C4-2B (cell line): ENCODE measurements at regions not wholly inside any gene's neighbourhood (a gene's known extent, or its start where the extent isn't known, plus 50 kb on each side); places are given as distances from the start of the nearest gene placed in this dataset.

Experiments
- CTCF ChIP-seq: fragments of 450-650 bp; conservative IDR thresholded peaks from 2 replicates; pipeline ENCODE4 v1.5.1; 2017; ENCODE audit warnings: mild to moderate bottlenecking
- ZFX ChIP-seq: fragments of 450-650 bp; IDR thresholded peaks from 2 replicates; pipeline ENCODE4 v1.6.1; 2017

- TF ChIP-seq CTCF (no peak), ZFX (no peak)
Measured at GRCh38 chr3:153343988-153344782, 182.2 kb downstream of the RAP2B start.
